ENCODE measurements at regions not wholly inside any gene's neighbourhood (a gene's known extent, or its start where the extent isn't known, plus 50 kb on each side); places are given as distances from the start of the nearest gene placed in this dataset.

DNA sequence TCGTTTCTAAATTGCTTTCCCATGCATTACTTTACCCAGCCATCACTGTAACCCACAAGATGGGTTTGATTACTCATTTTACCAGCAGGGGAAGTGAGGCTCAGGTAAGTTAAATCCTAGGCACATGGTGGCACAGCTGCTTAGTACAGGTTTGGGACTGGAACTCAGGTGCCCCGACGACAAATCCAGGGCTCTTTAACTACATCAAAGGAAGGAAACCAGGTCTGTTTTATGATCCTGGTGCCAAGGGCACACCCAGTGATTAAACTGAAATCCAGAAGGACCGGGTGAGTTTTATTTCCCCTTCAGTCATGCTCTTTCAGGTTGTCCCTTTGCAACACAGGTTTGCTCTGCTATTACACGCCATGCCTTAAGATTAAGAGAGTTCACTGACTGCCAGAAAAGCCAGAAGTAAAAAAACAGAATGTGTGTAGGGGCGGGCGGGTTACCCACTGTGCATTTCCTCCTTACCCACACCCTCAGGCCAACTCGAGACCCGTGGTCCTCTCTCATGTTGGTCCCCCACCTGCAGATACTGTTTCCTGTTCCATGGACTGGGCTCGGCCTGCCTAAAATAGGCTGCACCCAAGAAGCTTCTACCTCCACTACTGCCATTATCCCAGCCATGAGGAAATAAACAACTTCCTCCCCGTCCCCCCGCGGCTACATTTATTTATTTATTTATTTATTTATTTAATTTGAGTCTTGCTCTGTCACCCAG lies 55.1 kb upstream of the KDM7A start:
- ATAC-seq: no peak
- peaks cover 78% of the 10 kb centered on the region for H3K4me1 ChIP-seq (ENCODE audit: insufficient read depth, low read length)
- peak overlapping the region; percentile 27 to 76 (median 40) for H3K4me3 ChIP-seq (replicated peaks in 1 of 3; ENCODE audit: insufficient read depth in 1 of 3, low read depth in 2 of 3, low read length in 3 of 3)
- CTCF ChIA-PET (ENCODE audit: low intra/inter-chr PET ratio, low total read pairs): no interaction called here
- no peaks in the 10 kb centered on the region for H3K9me3 ChIP-seq (ENCODE audit: low read length)
- peaks cover 8% of the 10 kb centered on the region for H3K79me2 ChIP-seq (ENCODE audit: insufficient read depth, low read length)
- no peak overlapping the region for H2AFZ ChIP-seq (ENCODE audit: low read length)
- no peaks in the 10 kb centered on the region for H4K20me1 ChIP-seq (ENCODE audit: insufficient read depth, low read length)
- FAIRE-seq: no peak
- H3K36me3 ChIP-seq (replicated peaks in 1 of 2; ENCODE audit: control insufficient read depth in 1 of 2, insufficient read depth in 2 of 2, low read length in 2 of 2): no peaks in the 10 kb centered on the region
- peak overlapping the region; percentile 99 for H3K27ac ChIP-seq (ENCODE audit: extremely low read length, insufficient read depth, low read length)
- POLR2A ChIA-PET: interaction anchor here (0.6 to 5.7 kb wide), 6 partner anchors 11 to 94 kb away, joined by 3 to 128 read pairs (median 4); partner anchors contain the start of gene KDM7A
- H3K4me2 ChIP-seq (ENCODE audit: low read depth, low read length): peak overlapping the region; percentile 96
- 39% methylated on average over 13 of the region's 13 CpGs for WGBS (ENCODE audit: low lambda C conversion rate)
- DNase-seq (ENCODE audit: low spot score): no peak
- no peaks in the 10 kb centered on the region for H3K27me3 ChIP-seq (ENCODE audit: control insufficient read depth in 1 of 2, insufficient read depth in 2 of 2, low read length in 2 of 2)
- peak overlapping the region; percentile 89 for H3K9ac ChIP-seq (ENCODE audit: insufficient read depth, low read depth, low read length)
- intact Hi-C loops (cut with micrococcal nuclease; ENCODE audit: unreplicated experiment): loop anchor here (2.0 to 5.0 kb wide), 4 partner anchors 21 to 640 kb away; no protein-coding TSS in a partner anchor
- in situ Hi-C loops (cut with HindIII; ENCODE audit: extremely low pct_ligation_motif_present, low pct_unique_long_range_greater_than_20kb): loop anchor here (5.0 kb wide), 1 partner anchor 55 kb away; the partner anchor contains the start of gene KDM7A
- no TSS peak for BruUV-seq (replicated peaks)
- TF ChIP-seq YEATS2 (CRISPR knock-in tag; IDR thresholded peaks at IDR 0.05; ENCODE audit: borderline replicate concordance) (no peak), ZNF777 (CRISPR knock-in tag; IDR thresholded peaks at IDR 0.05) (0 out of 2 replicates have a peak, but pooled peaks have one; percentile 23), KAT2B (IDR thresholded peaks at IDR 0.05; ENCODE audit: borderline replicate concordance, low read depth, low read length) (no peak), ZSCAN21 (CRISPR knock-in tag; IDR thresholded peaks at IDR 0.05; ENCODE audit: borderline replicate concordance) (no peak), SMAD9 (CRISPR knock-in tag; IDR thresholded peaks at IDR 0.05) (no peak), HOXA5 (CRISPR knock-in tag; IDR thresholded peaks at IDR 0.05) (no peak), AKAP8 (CRISPR knock-in tag; IDR thresholded peaks at IDR 0.05) (0 out of 2 replicates have a peak, but pooled peaks have one; percentile 1), KLF16 (CRISPR knock-in tag; IDR thresholded peaks at IDR 0.05) (peak in 1 of 2 experiments; percentile 12; a peak in 1 of 4 replicates), HNF4G (IDR thresholded peaks at IDR 0.05; ENCODE audit: borderline replicate concordance, low read depth, low read length) (0 out of 2 replicates have a peak, but pooled peaks have one; percentile 3), HNF4G (CRISPR knock-in tag; IDR thresholded peaks at IDR 0.05; ENCODE audit: borderline replicate concordance, low read depth) (no peak), ZFP82 (CRISPR knock-in tag; IDR thresholded peaks at IDR 0.05; ENCODE audit: borderline replicate concordance) (peak; percentile 78; the same call in 1 of the 2 replicates), PITX1 (CRISPR knock-in tag; IDR thresholded peaks at IDR 0.05) (0 out of 2 replicates have a peak, but pooled peaks have one; percentile 15), MIER2 (CRISPR knock-in tag; IDR thresholded peaks at IDR 0.05) (0 out of 2 replicates have a peak, but pooled peaks have one; percentile 14), ZNF557 (CRISPR knock-in tag; IDR thresholded peaks at IDR 0.05) (0 out of 2 replicates have a peak, but pooled peaks have one; percentile 8), RCOR2 (CRISPR knock-in tag; IDR thresholded peaks at IDR 0.05) (0 out of 2 replicates have a peak, but pooled peaks have one; percentile 9), DMAP1 (CRISPR knock-in tag; IDR thresholded peaks at IDR 0.05) (peak; percentile 27; the same call in 1 of the 2 replicates), NFIC (IDR thresholded peaks at IDR 0.05; ENCODE audit: low read length) (no peak)
- TF ChIP-seq, protein P1, sequence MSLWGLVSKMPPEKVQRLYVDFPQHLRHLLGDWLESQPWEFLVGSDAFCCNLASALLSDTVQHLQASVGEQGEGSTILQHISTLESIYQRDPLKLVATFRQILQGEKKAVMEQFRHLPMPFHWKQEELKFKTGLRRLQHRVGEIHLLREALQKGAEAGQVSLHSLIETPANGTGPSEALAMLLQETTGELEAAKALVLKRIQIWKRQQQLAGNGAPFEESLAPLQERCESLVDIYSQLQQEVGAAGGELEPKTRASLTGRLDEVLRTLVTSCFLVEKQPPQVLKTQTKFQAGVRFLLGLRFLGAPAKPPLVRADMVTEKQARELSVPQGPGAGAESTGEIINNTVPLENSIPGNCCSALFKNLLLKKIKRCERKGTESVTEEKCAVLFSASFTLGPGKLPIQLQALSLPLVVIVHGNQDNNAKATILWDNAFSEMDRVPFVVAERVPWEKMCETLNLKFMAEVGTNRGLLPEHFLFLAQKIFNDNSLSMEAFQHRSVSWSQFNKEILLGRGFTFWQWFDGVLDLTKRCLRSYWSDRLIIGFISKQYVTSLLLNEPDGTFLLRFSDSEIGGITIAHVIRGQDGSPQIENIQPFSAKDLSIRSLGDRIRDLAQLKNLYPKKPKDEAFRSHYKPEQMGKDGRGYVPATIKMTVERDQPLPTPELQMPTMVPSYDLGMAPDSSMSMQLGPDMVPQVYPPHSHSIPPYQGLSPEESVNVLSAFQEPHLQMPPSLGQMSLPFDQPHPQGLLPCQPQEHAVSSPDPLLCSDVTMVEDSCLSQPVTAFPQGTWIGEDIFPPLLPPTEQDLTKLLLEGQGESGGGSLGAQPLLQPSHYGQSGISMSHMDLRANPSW (CRISPR knock-in tag; IDR thresholded peaks at IDR 0.05; ENCODE audit: borderline replicate concordance): 0 out of 2 replicates have a peak, but pooled peaks have one; percentile 36
- TF ChIP-seq, protein P2, sequence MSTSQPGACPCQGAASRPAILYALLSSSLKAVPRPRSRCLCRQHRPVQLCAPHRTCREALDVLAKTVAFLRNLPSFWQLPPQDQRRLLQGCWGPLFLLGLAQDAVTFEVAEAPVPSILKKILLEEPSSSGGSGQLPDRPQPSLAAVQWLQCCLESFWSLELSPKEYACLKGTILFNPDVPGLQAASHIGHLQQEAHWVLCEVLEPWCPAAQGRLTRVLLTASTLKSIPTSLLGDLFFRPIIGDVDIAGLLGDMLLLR (CRISPR knock-in tag; IDR thresholded peaks at IDR 0.05): no peak
- TF ChIP-seq, protein P3, sequence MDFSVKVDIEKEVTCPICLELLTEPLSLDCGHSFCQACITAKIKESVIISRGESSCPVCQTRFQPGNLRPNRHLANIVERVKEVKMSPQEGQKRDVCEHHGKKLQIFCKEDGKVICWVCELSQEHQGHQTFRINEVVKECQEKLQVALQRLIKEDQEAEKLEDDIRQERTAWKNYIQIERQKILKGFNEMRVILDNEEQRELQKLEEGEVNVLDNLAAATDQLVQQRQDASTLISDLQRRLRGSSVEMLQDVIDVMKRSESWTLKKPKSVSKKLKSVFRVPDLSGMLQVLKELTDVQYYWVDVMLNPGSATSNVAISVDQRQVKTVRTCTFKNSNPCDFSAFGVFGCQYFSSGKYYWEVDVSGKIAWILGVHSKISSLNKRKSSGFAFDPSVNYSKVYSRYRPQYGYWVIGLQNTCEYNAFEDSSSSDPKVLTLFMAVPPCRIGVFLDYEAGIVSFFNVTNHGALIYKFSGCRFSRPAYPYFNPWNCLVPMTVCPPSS (IDR thresholded peaks at IDR 0.05): no peak
- TF ChIP-seq, protein P4, sequence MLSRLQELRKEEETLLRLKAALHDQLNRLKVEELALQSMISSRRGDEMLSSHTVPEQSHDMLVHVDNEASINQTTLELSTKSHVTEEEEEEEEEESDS (CRISPR knock-in tag; IDR thresholded peaks at IDR 0.05; ENCODE audit: borderline replicate concordance): 0 out of 2 replicates have a peak, but pooled peaks have one; percentile 8

Data from HepG2 (cell line).